HepG2 (cell line): ENCODE measurements at regions not wholly inside any gene's neighbourhood (a gene's known extent, or its start where the extent isn't known, plus 50 kb on each side); places are given as distances from the start of the nearest gene placed in this dataset.

Experiments used
- ATAC-seq: fragments of 200-7000 bp; cut with Tn5 transposase; 3 replicates; pipeline ENCODE4 v1.9.1; 2020; ENCODE audit warnings: mild to moderate bottlenecking, moderate library complexity
- BruUV-seq: library from RNA; stranded (reverse); fragments of 400-500 nt; replicated peaks from 2 replicates; lab custom pipeline; 2021; lab: Mats Ljungman, UMichigan
- CTCF ChIA-PET: fragments of 300-600 bp; formaldehyde crosslinking; extraction: SDS; loops from one replicate; lab custom pipeline; 2021; ENCODE audit warnings: low total read pairs, inconsistent platforms, low intra/inter-chr PET ratio; lab: Yijun Ruan, JAX
- POLR2A ChIA-PET: fragments of 350-600 bp; sonication (Branson Sonifier 250); formaldehyde crosslinking; loops from one replicate; lab custom pipeline; 2020; ENCODE audit warnings: antibody characterized with exemption, inconsistent platforms; lab: Yijun Ruan, JAX
- DNase-seq: peaks from one replicate; pipeline ENCODE4 v3.0.0-alpha.2; 2015; ENCODE audit warnings: low spot score
- FAIRE-seq: peaks from 3 replicates; lab custom pipeline; 2011; peaks lifted over from hg19 to GRCh38; lab: Jason Lieb, UNC
- H2AFZ ChIP-seq: one replicate; pipeline ENCODE4 v1.6.1; 2011; ENCODE audit warnings: low read length, inconsistent platforms
- H3K27ac ChIP-seq: fragments of 300-600 bp; 3 replicates; pipeline ENCODE4 v1.8.0; 2011; ENCODE audit warnings: mixed run types, mild to moderate bottlenecking, mixed read lengths, low read length, inconsistent platforms; ENCODE audit not compliant: insufficient read depth; ENCODE audit errors: extremely low read length
- H3K27me3 ChIP-seq, 2 experiments: fragments of 200-600 bp in 1 of 2; 2 replicates in 1 of 2; 3 replicates in 1 of 2; pipeline versions ENCODE4 v1.6.0 to v1.8.0; 2011; ENCODE audit warnings: low read length in 2 of 2, mild to moderate bottlenecking in 2 of 2, moderate library complexity in 2 of 2, inconsistent platforms in 1 of 2; ENCODE audit not compliant: insufficient read depth in 2 of 2, control insufficient read depth in 1 of 2
- H3K36me3 ChIP-seq, 2 experiments: fragments of 200-600 bp in 1 of 2; replicated peaks in 1 of 2; 2 replicates in 1 of 2; 3 replicates in 1 of 2; pipeline versions ENCODE4 v1.5.1 to v1.8.0; 2011; ENCODE audit warnings: low read length in 2 of 2, inconsistent platforms in 1 of 2; ENCODE audit not compliant: insufficient read depth in 2 of 2, control insufficient read depth in 1 of 2
- H3K4me1 ChIP-seq: 2 replicates; pipeline ENCODE4 v1.5.1; 2012; ENCODE audit warnings: low read length, inconsistent platforms; ENCODE audit not compliant: insufficient read depth
- H3K4me2 ChIP-seq: 2 replicates; pipeline ENCODE4 v1.6.0; 2011; ENCODE audit warnings: low read depth, low read length, inconsistent platforms
- H3K4me3 ChIP-seq, 3 experiments: fragments of 200-600 bp in 1 of 3; sonication (generic), shearing (Covaris generic) in 1 of 3; replicated peaks in 1 of 3; 2 replicates each; pipeline ENCODE4 v1.5.1; 2011 to 2016; ENCODE audit warnings: low read length in 3 of 3, inconsistent platforms in 2 of 3, low read depth in 2 of 3, mild to moderate bottlenecking in 2 of 3, control low read depth in 1 of 3, mixed read lengths in 1 of 3; ENCODE audit not compliant: insufficient read depth in 1 of 3
- H3K79me2 ChIP-seq: one replicate; pipeline ENCODE4 v1.6.1; 2011; ENCODE audit warnings: low read length, inconsistent platforms; ENCODE audit not compliant: insufficient read depth
- H3K9ac ChIP-seq: 2 replicates; pipeline ENCODE4 v1.6.0; 2011; ENCODE audit warnings: mild to moderate bottlenecking, low read depth, low read length, inconsistent platforms; ENCODE audit not compliant: insufficient read depth
- H3K9me3 ChIP-seq: 2 replicates; pipeline ENCODE4 v1.5.1; 2012; ENCODE audit warnings: mild to moderate bottlenecking, low read length
- H4K20me1 ChIP-seq: 2 replicates; pipeline ENCODE4 v1.6.0; 2011; ENCODE audit warnings: inconsistent platforms, mild to moderate bottlenecking, low read length, moderate library complexity; ENCODE audit not compliant: insufficient read depth
- ATF7-NPFF ChIP-seq: sonication (generic); formaldehyde crosslinking; IDR thresholded peaks from 2 replicates; pipeline ENCODE4 v1.8.1; 2023; ENCODE audit warnings: mild to moderate bottlenecking, low read depth, missing genetic modification reagents, moderate library complexity
- JUND ChIP-seq: sonication (generic); formaldehyde crosslinking; IDR thresholded peaks from 2 replicates; pipeline ENCODE4 v1.8.0; 2022; ENCODE audit warnings: mild to moderate bottlenecking, missing genetic modification reagents
- KLF6 ChIP-seq: IDR thresholded peaks from 2 replicates; pipeline ENCODE4 v1.8.0; 2016; ENCODE audit warnings: missing biosample characterization, missing genetic modification reagents
- MLLT10 ChIP-seq: sonication (generic); formaldehyde crosslinking; IDR thresholded peaks from 2 replicates; pipeline ENCODE4 v1.4.0; 2020; ENCODE audit warnings: missing genetic modification reagents
- ZBTB8A ChIP-seq: sonication (generic); formaldehyde crosslinking; IDR thresholded peaks from 2 replicates; pipeline ENCODE4 v1.4.0; 2020; ENCODE audit warnings: mild to moderate bottlenecking, low read depth, missing genetic modification reagents, borderline replicate concordance
- ZNF564 ChIP-seq: sonication (generic); formaldehyde crosslinking; IDR thresholded peaks from 2 replicates; pipeline ENCODE4 v1.8.1; 2023; ENCODE audit warnings: mild to moderate bottlenecking, missing genetic modification reagents
- ZNF672 ChIP-seq: sonication (generic); formaldehyde crosslinking; IDR thresholded peaks from 2 replicates; pipeline ENCODE4 v1.8.1; 2022; ENCODE audit warnings: missing genetic modification reagents
- WGBS: methylation state at CpG from one replicate; pipeline ENCODE4 v1.1.6; 2017; ENCODE audit warnings: low lambda C conversion rate; 5-methylcytosine and 5-hydroxymethylcytosine counted together
- in situ Hi-C: cut with HindIII; loops from 2 replicates; pipeline ENCODE4 v1.10.0; 2017; ENCODE audit warnings: low pct_unique_long_range_greater_than_20kb; ENCODE audit not compliant: extremely low pct_ligation_motif_present
- intact Hi-C: fragments of 100-400 bp; cut with micrococcal nuclease; formaldehyde crosslinking; loops from one replicate; pipeline ENCODE4 v1.10.0; 2022; ENCODE audit not compliant: unreplicated experiment
- TF ChIP-seq, protein P1 (sequence below): sonication (generic); formaldehyde crosslinking; IDR thresholded peaks from 2 replicates; pipeline ENCODE4 v1.4.0; 2020; ENCODE audit warnings: missing genetic modification reagents, mild to moderate bottlenecking, borderline replicate concordance
- TF ChIP-seq, protein P2 (sequence below): sonication (generic); formaldehyde crosslinking; IDR thresholded peaks from 2 replicates; pipeline ENCODE4 v1.4.0; 2020; ENCODE audit warnings: mild to moderate bottlenecking, missing genetic modification reagents

DNA sequence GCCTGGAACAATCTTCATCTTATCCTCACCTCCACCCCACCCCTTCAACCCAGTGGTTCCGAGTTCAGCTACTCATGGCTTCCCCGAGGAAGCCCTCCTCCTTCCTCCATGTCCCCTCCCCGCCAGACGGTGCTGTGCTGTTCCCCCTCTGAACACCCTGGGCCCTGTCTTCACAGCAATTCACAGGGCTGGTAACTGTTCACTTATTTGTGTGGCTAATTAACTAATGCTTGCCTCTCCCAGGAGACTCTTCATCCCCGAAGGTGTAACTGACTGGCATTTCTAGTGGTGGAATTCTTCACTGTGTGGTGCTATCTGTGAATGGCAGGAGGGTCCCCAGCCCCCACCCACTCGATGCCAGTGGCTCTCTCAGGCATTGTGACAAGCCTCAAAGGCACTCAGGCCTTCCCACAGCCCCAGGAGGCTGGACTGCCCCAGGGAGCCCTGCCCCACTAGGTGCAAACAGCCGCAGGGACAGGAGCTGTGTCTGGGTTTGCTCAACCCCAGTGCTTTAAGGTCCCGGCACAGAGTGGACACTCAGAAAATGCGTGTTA lies 133.7 kb upstream of the ID2 start:
- H3K36me3 ChIP-seq, result no peaks in the 10 kb centered on the region
- no peaks in the 10 kb centered on the region for H3K79me2 ChIP-seq
- no peak overlapping the region for H3K4me2 ChIP-seq
- FAIRE-seq (no peak), DNase-seq (no peak), ATAC-seq (peak; percentile 4; the same call in 1 of the 3 replicates)
- H3K9me3 ChIP-seq, result no peaks in the 10 kb centered on the region
- TF ChIP-seq, protein P1, sequence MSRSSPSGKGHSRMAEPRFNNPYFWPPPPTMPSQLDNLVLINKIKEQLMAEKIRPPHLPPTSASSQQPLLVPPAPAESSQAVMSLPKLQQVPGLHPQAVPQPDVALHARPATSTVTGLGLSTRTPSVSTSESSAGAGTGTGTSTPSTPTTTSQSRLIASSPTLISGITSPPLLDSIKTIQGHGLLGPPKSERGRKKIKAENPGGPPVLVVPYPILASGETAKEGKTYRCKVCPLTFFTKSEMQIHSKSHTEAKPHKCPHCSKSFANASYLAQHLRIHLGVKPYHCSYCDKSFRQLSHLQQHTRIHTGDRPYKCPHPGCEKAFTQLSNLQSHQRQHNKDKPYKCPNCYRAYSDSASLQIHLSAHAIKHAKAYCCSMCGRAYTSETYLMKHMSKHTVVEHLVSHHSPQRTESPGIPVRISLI, result no peak
- no peak for TF ChIP-seq ZNF672 (CRISPR knock-in tag)
- no peak for TF ChIP-seq MLLT10 (CRISPR knock-in tag)
- TF ChIP-seq ATF7-NPFF, result no peak
- no peak for TF ChIP-seq ZBTB8A (CRISPR knock-in tag)
- no peak for TF ChIP-seq JUND (CRISPR knock-in tag)
- no peak for TF ChIP-seq KLF6
- TF ChIP-seq, protein P2, sequence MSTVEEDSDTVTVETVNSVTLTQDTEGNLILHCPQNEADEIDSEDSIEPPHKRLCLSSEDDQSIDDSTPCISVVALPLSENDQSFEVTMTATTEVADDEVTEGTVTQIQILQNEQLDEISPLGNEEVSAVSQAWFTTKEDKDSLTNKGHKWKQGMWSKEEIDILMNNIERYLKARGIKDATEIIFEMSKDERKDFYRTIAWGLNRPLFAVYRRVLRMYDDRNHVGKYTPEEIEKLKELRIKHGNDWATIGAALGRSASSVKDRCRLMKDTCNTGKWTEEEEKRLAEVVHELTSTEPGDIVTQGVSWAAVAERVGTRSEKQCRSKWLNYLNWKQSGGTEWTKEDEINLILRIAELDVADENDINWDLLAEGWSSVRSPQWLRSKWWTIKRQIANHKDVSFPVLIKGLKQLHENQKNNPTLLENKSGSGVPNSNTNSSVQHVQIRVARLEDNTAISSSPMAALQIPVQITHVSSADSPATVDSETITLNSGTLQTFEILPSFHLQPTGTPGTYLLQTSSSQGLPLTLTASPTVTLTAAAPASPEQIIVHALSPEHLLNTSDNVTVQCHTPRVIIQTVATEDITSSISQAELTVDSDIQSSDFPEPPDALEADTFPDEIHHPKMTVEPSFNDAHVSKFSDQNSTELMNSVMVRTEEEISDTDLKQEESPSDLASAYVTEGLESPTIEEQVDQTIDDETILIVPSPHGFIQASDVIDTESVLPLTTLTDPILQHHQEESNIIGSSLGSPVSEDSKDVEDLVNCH (CRISPR knock-in tag), result no peak
- TF ChIP-seq ZNF564, result no peak
- H3K27ac ChIP-seq, result no peak overlapping the region
- H3K4me1 ChIP-seq, result peaks cover 14% of the 10 kb centered on the region; the same call in 1 of the 2 replicates
- WGBS, result 28% methylated on average over 8 of the region's 9 CpGs
- H3K9ac ChIP-seq, result no peak overlapping the region
- no peak overlapping the region for H2AFZ ChIP-seq
- intact Hi-C loops, result no loop called here
- no TSS peak for BruUV-seq
- in situ Hi-C loops, result no loop called here
- no peaks in the 10 kb centered on the region for H4K20me1 ChIP-seq
- ChIA-PET POLR2A (interaction anchor here (0.6 to 1.3 kb wide), 2 partner anchors 26 to 241 kb away, joined by 3 to 4 read pairs; no protein-coding TSS in a partner anchor), CTCF (no interaction called here)
- no peak overlapping the region for H3K4me3 ChIP-seq
- peaks cover 8 to 74% of the 10 kb centered on the region in 2 experiments; a peak in 4 of 5 replicates for H3K27me3 ChIP-seq
